HG02884 (cell line): ENCODE measurements at regions not wholly inside any gene's neighbourhood (a gene's known extent, or its start where the extent isn't known, plus 50 kb on each side); places are given as distances from the start of the nearest gene placed in this dataset.
"Not testable (repeated sequence)": the region's sequence is repeated elsewhere in the genome, so short reads cannot be mapped to it uniquely, and the experiment has no call there.

Experiments
- ATAC-seq: cut with Tn5 transposase; IDR thresholded peaks from one replicate; pipeline ENCODE4 v1.9.1; 2021; ENCODE audit warnings: mild to moderate bottlenecking, moderate library complexity; ENCODE audit not compliant: unreplicated experiment

DNA sequence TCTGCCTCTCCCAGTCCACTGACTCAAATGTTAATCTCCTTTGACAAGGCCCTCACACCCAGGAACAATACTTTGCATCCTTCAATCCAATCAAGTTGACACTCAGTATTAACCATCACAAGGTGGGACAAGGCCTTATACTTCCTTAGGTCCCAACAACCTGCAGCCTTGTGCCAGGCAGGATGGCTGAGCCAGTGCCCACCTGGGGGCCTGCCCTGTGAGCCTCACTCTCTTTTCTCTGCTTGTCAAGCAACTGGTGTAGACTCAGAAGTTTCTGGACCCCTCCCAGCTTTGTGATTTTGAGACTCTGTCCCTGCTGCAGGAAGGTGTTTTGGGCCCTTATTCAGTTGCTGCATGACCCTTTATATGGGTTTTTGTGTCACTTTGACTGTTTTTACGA, 310.0 kb upstream of the C1orf174 start:
- ATAC-seq: no peak

- ATAC-seq: no peak
These were observed 312.7 kb upstream of the C1orf174 start for GRCh38 chr1:4212796-4213195.

GRCh38 chr1:4213366-4213973, 313.4 kb upstream of the C1orf174 start:
- no peak for ATAC-seq

GRCh38 chr1:4214826-4215225, 314.8 kb upstream of the C1orf174 start:
- no peak for ATAC-seq

GRCh38 chr1:4215391-4215790, 315.3 kb upstream of the C1orf174 start:
- ATAC-seq: no peak

DNA sequence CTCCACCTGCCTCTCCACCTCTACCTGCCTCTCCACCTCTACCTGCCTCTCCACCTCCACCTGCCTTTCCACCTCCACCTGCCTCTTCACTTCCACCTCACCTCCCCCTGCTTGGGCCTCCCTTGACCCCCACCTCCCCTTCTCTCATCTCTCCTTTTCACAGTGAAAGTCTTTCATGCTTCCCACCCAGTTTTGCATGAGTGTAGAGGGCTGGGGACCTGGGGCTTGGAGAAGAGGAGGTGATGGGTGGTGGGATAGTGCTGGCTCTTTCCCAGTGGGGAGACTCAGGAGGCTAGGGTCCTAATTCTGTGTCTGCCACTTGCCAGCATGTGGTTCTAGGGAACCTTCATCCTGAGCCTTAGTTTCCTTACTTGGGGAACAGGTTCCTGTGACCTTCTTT, 316.2 kb upstream of the C1orf174 start:
- no peak for ATAC-seq

DNA sequence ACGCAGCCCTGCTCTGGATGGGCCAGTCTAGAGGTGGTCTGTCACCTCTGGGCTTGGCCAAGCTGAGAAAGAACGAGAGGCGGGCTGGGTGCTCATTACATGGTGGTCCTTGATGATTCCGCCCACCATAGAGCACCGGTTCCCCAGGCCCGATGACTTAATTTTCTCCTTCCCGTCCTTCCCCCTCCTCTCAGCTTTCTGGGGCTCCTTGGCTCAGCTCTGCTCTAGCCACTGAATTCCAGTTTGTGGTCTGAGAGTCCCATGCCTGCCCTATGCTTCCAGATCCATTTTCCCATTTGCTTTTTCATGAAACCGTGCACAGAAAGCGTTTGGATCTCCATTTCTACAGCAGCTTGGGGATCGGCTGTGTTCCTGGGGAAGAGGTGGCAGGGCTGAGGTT, 318.5 kb upstream of the C1orf174 start:
- no peak for ATAC-seq

GRCh38 chr1:4219111-4219510, 319.0 kb upstream of the C1orf174 start:
- ATAC-seq: no peak

DNA sequence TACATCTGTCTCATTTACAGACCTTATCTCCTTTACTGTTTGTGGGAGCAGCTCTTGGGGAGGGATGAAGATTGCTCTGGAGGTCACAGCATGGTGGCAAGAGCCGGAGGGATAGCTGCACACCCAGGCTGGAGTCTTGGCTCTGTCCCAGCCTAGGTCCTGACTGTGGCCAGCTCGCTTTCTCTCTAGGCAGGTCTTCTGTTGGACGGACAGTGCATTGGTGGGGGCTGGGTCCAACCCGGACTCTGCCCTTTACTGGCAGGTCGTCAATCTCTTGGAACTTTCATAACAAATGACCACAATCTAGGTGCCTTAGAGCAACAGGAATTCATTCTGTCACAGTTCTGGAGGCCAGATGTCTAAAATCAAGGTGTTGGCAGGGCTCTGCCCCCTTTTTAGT, 319.8 kb upstream of the C1orf174 start:
- no peak for ATAC-seq

DNA sequence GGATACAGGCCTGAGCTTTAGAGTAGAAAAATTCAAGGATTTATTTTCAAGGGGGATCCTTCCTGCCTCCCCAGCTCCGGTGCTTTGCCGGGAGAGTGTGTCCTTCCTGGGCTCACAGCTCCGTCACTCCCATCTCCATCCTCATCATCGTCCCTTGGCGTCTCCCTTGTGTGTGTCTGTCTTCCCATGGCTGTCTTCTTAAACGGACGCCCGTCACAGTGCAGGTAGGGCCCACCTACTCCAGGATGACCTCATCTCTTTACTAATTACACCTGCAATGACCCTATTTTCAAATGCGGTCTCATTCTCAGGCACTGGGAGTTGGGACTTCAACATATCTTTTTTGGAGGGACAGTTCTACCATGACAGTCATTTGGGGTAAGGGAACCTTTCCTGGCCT, 320.3 kb upstream of the C1orf174 start:
- ATAC-seq: no peak

GRCh38 chr1:4221107-4221506, 321.0 kb upstream of the C1orf174 start:
- no peak for ATAC-seq

- no peak for ATAC-seq
These were observed 324.8 kb upstream of the C1orf174 start for GRCh38 chr1:4224684-4225467.

- no peak for ATAC-seq
These were observed 327.9 kb upstream of the C1orf174 start for GRCh38 chr1:4227986-4228385.

GRCh38 chr1:4253935-4254334, 353.9 kb upstream of the C1orf174 start:
- ATAC-seq: no peak

DNA sequence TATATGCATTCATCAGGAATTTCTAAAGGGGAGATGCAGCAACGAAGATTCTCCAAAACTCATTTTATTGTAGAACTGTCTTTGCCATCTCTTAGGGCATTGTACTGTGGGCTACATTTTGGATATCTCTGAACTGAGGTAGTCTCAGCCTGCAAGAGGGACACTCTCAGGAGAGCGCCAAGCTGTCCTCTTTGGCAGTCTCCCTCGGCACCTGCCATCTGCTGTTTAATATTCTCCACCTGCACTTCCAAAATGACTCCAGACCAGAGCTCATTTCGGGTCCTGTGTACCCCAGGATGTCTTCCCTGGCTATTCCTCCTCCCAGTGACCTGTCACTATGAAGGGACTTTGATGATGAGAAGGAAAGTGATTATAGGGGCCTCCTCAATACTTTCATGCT, 356.3 kb upstream of the C1orf174 start:
- no peak for ATAC-seq

DNA sequence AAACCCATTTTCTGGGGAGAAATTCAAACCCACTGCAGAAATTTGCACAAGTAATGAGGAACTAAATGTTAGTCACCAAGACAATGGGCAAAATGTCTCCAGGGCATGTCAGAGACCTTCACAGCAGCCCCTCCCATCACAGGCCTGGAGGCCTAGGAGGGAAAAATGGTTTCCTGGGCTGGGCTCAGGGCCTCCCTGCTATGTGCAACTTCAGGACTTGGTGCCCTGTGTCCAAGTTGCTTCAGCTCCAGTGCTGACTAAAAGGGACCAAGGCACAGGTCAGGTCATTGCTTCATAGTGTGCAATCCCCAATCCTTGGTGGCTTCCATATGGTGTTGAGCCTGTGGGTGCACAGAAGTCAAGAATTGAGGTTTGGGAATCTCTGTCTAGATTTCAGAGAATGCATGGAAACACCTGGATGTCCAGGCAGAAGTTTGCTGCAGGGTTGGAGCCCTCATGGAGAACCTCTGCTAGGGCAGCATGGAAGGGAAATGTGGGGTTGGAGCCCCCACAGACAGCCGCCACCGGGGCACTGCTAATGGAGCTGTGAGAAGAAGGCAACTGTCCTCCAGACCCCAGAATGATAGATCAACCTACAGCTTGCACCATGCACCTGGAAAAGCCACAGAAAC, 358.2 kb upstream of the C1orf174 start:
- not testable (repeated sequence) for ATAC-seq

- ATAC-seq: no peak
These were observed 361.3 kb upstream of the C1orf174 start for GRCh38 chr1:4261327-4261726.

DNA sequence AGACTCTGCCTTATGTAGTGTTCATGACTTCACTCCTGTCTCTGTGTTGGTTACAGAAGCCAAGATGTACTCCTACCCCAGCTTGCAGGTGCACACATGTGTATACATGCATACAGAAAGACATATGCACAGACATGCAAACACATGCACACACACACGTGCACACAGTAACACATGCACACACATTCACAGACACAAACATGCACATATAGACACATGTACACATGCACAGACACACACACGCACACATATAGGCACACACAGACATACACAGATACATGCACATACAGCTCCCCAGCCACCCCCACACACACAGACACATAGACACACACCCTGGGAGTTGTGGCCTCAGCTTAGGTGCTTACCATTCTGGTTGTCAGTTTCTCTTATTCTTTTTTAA, 362.6 kb upstream of the C1orf174 start:
- no peak for ATAC-seq

GRCh38 chr1:4263699-4264098, 363.6 kb upstream of the C1orf174 start:
- ATAC-seq: no peak

DNA sequence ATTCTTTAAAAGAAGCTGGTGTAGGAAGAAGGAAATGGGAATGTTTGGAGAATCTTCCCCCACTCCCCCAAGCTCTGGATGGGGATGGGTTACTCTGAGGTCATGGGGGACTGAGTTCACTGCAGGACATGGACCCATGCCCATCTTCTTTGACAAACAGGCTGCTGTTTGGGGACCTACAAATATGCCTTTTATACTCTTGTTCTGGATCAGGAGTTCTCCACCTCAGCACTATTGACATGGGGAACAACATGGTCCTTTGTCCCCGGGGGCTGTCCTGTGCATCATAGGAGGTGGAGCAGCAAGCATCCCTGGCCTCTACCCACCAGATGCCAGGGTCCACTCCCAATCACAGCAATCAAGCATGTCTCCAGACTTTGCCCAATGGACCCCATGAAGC, 365.8 kb upstream of the C1orf174 start:
- no peak for ATAC-seq

DNA sequence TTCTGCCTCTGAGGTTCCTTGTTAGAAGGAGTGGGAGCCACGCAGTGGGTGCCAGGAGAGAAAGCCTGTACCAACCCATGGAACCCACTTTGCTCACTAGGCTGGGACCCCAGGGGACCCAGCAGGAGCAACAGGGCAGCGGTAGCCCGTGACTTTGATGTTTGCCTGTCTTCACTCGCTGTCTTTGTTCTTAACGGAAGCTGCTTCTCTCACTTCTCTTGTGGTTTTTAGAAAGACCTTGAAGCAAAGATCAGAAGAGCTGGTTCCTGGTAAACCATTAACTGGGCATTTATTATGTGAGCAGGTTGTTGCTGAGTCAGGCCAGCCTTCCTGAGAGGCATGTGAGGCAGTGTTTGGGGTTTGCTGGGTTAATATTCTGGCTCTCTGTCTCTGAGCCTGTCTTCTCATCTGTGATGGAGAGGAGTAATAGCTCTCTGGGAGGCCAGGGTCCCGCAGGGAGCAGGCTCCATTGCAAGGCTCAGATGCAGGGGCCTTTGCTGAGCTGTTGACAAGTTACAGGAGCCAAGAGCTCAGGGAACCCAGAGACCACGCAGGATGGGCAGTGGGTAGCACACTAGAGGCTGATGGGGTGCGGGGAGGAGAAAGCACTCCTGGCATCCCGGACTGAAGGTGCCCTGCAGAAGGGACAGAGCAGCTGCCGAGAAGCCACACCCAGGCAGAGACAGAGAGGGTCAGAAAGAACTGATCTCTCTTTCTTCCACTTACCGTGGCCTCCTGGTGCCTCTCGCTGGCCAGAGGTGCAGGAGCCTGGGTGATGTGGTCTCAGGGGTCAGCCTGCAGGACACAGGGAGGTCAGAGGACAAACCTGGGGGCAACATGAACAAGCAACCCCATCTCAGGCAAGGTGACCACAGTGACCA, 367.5 kb upstream of the C1orf174 start:
- peak; percentile 65 for ATAC-seq
